ENCODE measurements at regions not wholly inside any gene's neighbourhood (a gene's known extent, or its start where the extent isn't known, plus 50 kb on each side); places are given as distances from the start of the nearest gene placed in this dataset.

DNA sequence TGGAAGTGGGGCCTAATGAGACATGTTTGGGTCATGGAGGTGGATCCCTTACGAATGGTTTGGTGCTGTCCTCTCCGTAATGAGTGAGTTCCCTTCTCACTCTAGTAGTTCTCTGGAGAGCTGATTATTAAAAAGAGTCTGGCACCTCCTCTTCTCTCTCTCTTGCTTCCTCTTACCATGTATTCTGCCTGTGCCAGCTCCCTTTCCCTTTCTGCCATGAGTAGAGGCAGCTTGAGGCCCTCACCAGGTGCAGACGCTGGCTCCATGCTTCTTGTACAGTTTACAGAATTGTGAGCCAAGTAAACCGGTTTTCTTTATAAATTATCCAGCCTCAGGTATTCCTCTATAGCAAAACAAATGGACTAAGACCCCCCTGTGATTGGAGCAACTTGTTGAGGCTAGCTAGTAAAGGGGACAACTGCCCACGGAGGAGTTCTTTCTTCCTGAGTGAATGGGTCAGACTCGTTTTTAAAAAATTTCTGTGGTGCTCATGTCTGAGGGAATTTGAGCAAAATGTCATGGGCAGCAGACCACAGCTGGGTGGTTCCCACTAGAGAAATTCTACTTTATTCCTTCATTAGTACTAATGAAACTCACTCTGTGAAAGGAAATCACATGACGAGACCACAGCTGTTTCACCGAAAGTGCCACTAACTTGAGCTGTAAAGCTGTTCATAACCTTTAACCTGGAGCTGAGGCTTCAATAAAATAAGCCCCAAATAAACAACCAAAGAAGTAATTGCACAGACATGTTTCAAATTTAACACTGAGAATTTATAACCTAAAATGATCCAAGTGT is 210.0 kb downstream of the NFKBIZ start:
- intact Hi-C loops (cut with micrococcal nuclease; ENCODE audit: unreplicated experiment): loop anchor here (1.0 to 5.0 kb wide), 7 partner anchors 21 to 232 kb away; no protein-coding TSS in a partner anchor
- ATAC-seq: peak; percentile 81
- 33% methylated on average over 8 of the region's 8 CpGs for WGBS (ENCODE audit: insufficient coverage, insufficient replicate concordance, low lambda C conversion rate, missing lambda C conversion rate)
- TF ChIP-seq NFYB (IDR thresholded peaks at IDR 0.05; ENCODE audit: insufficient read depth, low read depth, low read length): no peak
- TF ChIP-seq CHD4 (IDR thresholded peaks at IDR 0.05): no peak
- TF ChIP-seq ATF7 (IDR thresholded peaks at IDR 0.05; ENCODE audit: low read depth): peak; percentile 75
- TF ChIP-seq SMAD1 (IDR thresholded peaks at IDR 0.05; ENCODE audit: low read depth, partially characterized antibody): peak; percentile 65
- TF ChIP-seq, protein P1, sequence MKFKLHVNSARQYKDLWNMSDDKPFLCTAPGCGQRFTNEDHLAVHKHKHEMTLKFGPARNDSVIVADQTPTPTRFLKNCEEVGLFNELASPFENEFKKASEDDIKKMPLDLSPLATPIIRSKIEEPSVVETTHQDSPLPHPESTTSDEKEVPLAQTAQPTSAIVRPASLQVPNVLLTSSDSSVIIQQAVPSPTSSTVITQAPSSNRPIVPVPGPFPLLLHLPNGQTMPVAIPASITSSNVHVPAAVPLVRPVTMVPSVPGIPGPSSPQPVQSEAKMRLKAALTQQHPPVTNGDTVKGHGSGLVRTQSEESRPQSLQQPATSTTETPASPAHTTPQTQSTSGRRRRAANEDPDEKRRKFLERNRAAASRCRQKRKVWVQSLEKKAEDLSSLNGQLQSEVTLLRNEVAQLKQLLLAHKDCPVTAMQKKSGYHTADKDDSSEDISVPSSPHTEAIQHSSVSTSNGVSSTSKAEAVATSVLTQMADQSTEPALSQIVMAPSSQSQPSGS (IDR thresholded peaks at IDR 0.05; ENCODE audit: low read length): peak; percentile 83
- peak; percentile 94 for TF ChIP-seq RAD51 (IDR thresholded peaks at IDR 0.05)
- TF ChIP-seq BHLHE40 (IDR thresholded peaks at IDR 0.05; ENCODE audit: borderline replicate concordance in 1 of 2, low read depth in 2 of 2, low read length in 1 of 2): peak; percentile 94 to 97
- TF ChIP-seq, protein P2, sequence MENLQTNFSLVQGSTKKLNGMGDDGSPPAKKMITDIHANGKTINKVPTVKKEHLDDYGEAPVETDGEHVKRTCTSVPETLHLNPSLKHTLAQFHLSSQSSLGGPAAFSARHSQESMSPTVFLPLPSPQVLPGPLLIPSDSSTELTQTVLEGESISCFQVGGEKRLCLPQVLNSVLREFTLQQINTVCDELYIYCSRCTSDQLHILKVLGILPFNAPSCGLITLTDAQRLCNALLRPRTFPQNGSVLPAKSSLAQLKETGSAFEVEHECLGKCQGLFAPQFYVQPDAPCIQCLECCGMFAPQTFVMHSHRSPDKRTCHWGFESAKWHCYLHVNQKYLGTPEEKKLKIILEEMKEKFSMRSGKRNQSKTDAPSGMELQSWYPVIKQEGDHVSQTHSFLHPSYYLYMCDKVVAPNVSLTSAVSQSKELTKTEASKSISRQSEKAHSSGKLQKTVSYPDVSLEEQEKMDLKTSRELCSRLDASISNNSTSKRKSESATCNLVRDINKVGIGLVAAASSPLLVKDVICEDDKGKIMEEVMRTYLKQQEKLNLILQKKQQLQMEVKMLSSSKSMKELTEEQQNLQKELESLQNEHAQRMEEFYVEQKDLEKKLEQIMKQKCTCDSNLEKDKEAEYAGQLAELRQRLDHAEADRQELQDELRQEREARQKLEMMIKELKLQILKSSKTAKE (IDR thresholded peaks at IDR 0.05; ENCODE audit: low read depth, poor library complexity, severe bottlenecking): peak; percentile 94
- TF ChIP-seq, protein P3, sequence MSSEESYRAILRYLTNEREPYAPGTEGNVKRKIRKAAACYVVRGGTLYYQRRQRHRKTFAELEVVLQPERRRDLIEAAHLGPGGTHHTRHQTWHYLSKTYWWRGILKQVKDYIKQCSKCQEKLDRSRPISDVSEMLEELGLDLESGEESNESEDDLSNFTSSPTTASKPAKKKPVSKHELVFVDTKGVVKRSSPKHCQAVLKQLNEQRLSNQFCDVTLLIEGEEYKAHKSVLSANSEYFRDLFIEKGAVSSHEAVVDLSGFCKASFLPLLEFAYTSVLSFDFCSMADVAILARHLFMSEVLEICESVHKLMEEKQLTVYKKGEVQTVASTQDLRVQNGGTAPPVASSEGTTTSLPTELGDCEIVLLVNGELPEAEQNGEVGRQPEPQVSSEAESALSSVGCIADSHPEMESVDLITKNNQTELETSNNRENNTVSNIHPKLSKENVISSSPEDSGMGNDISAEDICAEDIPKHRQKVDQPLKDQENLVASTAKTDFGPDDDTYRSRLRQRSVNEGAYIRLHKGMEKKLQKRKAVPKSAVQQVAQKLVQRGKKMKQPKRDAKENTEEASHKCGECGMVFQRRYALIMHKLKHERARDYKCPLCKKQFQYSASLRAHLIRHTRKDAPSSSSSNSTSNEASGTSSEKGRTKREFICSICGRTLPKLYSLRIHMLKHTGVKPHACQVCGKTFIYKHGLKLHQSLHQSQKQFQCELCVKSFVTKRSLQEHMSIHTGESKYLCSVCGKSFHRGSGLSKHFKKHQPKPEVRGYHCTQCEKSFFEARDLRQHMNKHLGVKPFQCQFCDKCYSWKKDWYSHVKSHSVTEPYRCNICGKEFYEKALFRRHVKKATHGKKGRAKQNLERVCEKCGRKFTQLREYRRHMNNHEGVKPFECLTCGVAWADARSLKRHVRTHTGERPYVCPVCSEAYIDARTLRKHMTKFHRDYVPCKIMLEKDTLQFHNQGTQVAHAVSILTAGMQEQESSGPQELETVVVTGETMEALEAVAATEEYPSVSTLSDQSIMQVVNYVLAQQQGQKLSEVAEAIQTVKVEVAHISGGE (CRISPR knock-in tag; IDR thresholded peaks at IDR 0.05): no peak
- TF ChIP-seq IRF4 (IDR thresholded peaks at IDR 0.05; ENCODE audit: low read depth, low read length): 0 out of 2 replicates have a peak, but pooled peaks have one; percentile 52
- peak; percentile 74 for TF ChIP-seq MEF2B (IDR thresholded peaks at IDR 0.05; ENCODE audit: partially characterized antibody, poor library complexity, severe bottlenecking)
- no peak for TF ChIP-seq SMARCA5 (IDR thresholded peaks at IDR 0.05)
- TF ChIP-seq STAT3 (IDR thresholded peaks at IDR 0.05; ENCODE audit: low read depth, low read length): peak; percentile 96
- peak; percentile 99 for TF ChIP-seq NR2F1 (conservative IDR thresholded peaks at IDR 0.05)
- peak; percentile 95 for TF ChIP-seq RUNX3 (IDR thresholded peaks at IDR 0.05; ENCODE audit: low read length)

More for the DNA sequence above, 210.0 kb downstream of the NFKBIZ start:
- ChIA-PET SMC1A (ENCODE audit: uncharacterized antibody, unreplicated experiment) (interaction anchor here (0.6 to 9.6 kb wide), 48 partner anchors 9 to 267 kb away, joined by 3 to 145 read pairs (median 5); partner anchors contain the start of gene NFKBIZ), CTCF (interaction anchor here (0.6 to 3.9 kb wide), 16 partner anchors 10 to 249 kb away, joined by 3 to 25 read pairs (median 3); no protein-coding TSS in a partner anchor), POLR2A (interaction anchor here (0.6 to 3.4 kb wide), 16 partner anchors 22 to 238 kb away, joined by 3 to 37 read pairs (median 4); partner anchors contain the start of gene NFKBIZ), RAD21 (ENCODE audit: unreplicated experiment) (interaction anchor here (0.8 to 5.3 kb wide), 40 partner anchors 20 to 268 kb away, joined by 3 to 148 read pairs (median 6); partner anchors contain the start of gene NFKBIZ)
- Histone ChIP-seq H4K20me1 (ENCODE audit: control insufficient read depth, insufficient read depth) (no peaks in the 10 kb centered on the region), H3K4me1 (ENCODE audit: control insufficient read depth, insufficient read depth, low read length) (peaks cover 37% of the 10 kb centered on the region), H3K9ac (ENCODE audit: control insufficient read depth, insufficient read depth, low read length) (no peak overlapping the region; the same call in 1 of the 2 replicates), H3K27me3 (replicated peaks in 1 of 2; ENCODE audit: control insufficient read depth in 2 of 2, insufficient read depth in 2 of 2, low read length in 1 of 2) (no peaks in the 10 kb centered on the region), H3K4me3 (no peak overlapping the region), H3K36me3 (ENCODE audit: control insufficient read depth in 2 of 2, insufficient read depth in 2 of 2, low read length in 1 of 2) (no peaks in the 10 kb centered on the region), H3K27ac (ENCODE audit: control insufficient read depth, insufficient read depth) (peak overlapping the region; percentile 65), H3K9me3 (replicated peaks; ENCODE audit: control insufficient read depth, insufficient read depth, low read length) (no peaks in the 10 kb centered on the region; the same call in 2 of the 3 replicates), H3K79me2 (ENCODE audit: control insufficient read depth, insufficient read depth, low read length) (no peaks in the 10 kb centered on the region), H2AFZ (ENCODE audit: control insufficient read depth, low read depth, low read length) (no peak overlapping the region), H3K4me2 (ENCODE audit: control insufficient read depth, insufficient read depth) (peak overlapping the region; percentile 44; the same call in 1 of the 2 replicates)
- FAIRE-seq (peak; percentile 81), DNase-seq (ENCODE audit: low read depth, low spot score) (peak; percentile 92)
- in situ Hi-C loops (cut with MboI): no loop called here
- no TSS peak for BruUV-seq (replicated peaks)
